ENCODE measurements at regions not wholly inside any gene's neighbourhood (a gene's known extent, or its start where the extent isn't known, plus 50 kb on each side); places are given as distances from the start of the nearest gene placed in this dataset.

GRCh38 chr2:54397426-54397825 lies 58.7 kb upstream of the SPTBN1 start:
- ATAC-seq, result no peak
- no peak for DNase-seq (ENCODE audit: low spot score)
- H3K27me3 ChIP-seq (ENCODE audit: insufficient read depth), result no peaks in the 10 kb centered on the region
- Mint-ChIP-seq H3K36me3 (ENCODE audit: low read depth) (no peaks in the 10 kb centered on the region), H3K4me3 (no peak overlapping the region), H3K9me3 (no peaks in the 10 kb centered on the region), H3K27me3 (ENCODE audit: insufficient read depth, low read depth, poor library complexity) (peaks cover 5% of the 10 kb centered on the region), H3K27ac (no peak overlapping the region), H3K4me1 (no peaks in the 10 kb centered on the region)
- no peaks in the 10 kb centered on the region for H4K20me1 ChIP-seq (replicated peaks; ENCODE audit: insufficient read depth)
- H3K4me1 ChIP-seq (ENCODE audit: insufficient read depth), result no peaks in the 10 kb centered on the region
- peaks cover 2% of the 10 kb centered on the region; the same call in 1 of the 2 replicates for H3K9me2 ChIP-seq (ENCODE audit: insufficient read depth)
- no peaks in the 10 kb centered on the region for H3K79me2 ChIP-seq (replicated peaks; ENCODE audit: insufficient read depth)
- H3K4me2 ChIP-seq, result no peak overlapping the region
- TF ChIP-seq POLR2AphosphoS5 (IDR thresholded peaks at IDR 0.05; ENCODE audit: low read depth), result no peak
- TF ChIP-seq JUNB (IDR thresholded peaks at IDR 0.05; ENCODE audit: unreplicated experiment), result no peak
- TF ChIP-seq EZH2phosphoT487 (IDR thresholded peaks at IDR 0.05; ENCODE audit: unreplicated experiment), result no peak
- no peak for TF ChIP-seq STAT1 (IDR thresholded peaks at IDR 0.05; ENCODE audit: unreplicated experiment)
- H3K27ac ChIP-seq (ENCODE audit: low read depth), result no peak overlapping the region
- no peaks in the 10 kb centered on the region for H3K36me3 ChIP-seq (ENCODE audit: insufficient read depth)
- no peak overlapping the region for H2AFZ ChIP-seq
- H3F3A ChIP-seq (replicated peaks; ENCODE audit: low read depth), result no peaks in the 10 kb centered on the region
- no peak overlapping the region for H3K4me3 ChIP-seq

GRCh38 chr2:54401554-54401953 lies 54.6 kb upstream of the SPTBN1 start:
- Mint-ChIP-seq H3K9me3 (no peaks in the 10 kb centered on the region), H3K4me1 (no peaks in the 10 kb centered on the region), H3K27ac (no peak overlapping the region), H3K36me3 (ENCODE audit: low read depth) (no peaks in the 10 kb centered on the region), H3K4me3 (no peak overlapping the region), H3K27me3 (ENCODE audit: insufficient read depth, low read depth, poor library complexity) (no peaks in the 10 kb centered on the region)
- H4K20me1 ChIP-seq (replicated peaks; ENCODE audit: insufficient read depth), result 0 out of 2 replicates have a peak, but pooled peaks cover 3% of the 10 kb centered on the region
- DNase-seq (ENCODE audit: low spot score), result no peak
- H3K9me2 ChIP-seq (ENCODE audit: insufficient read depth), result peaks cover 2% of the 10 kb centered on the region; the same call in 1 of the 2 replicates
- H3K79me2 ChIP-seq (replicated peaks; ENCODE audit: insufficient read depth), result no peaks in the 10 kb centered on the region
- H3K27me3 ChIP-seq (ENCODE audit: insufficient read depth), result no peaks in the 10 kb centered on the region
- no peaks in the 10 kb centered on the region for H3F3A ChIP-seq (replicated peaks; ENCODE audit: low read depth)
- H3K4me1 ChIP-seq (ENCODE audit: insufficient read depth), result no peaks in the 10 kb centered on the region
- H3K4me2 ChIP-seq, result no peak overlapping the region
- H3K27ac ChIP-seq (ENCODE audit: low read depth), result no peak overlapping the region
- H3K36me3 ChIP-seq (ENCODE audit: insufficient read depth), result no peaks in the 10 kb centered on the region
- no peak overlapping the region for H3K4me3 ChIP-seq
- ATAC-seq, result no peak
- TF ChIP-seq ZNF114 (CRISPR knock-in tag; IDR thresholded peaks at IDR 0.05) (no peak), JUNB (IDR thresholded peaks at IDR 0.05; ENCODE audit: unreplicated experiment) (no peak)
- no peak overlapping the region for H2AFZ ChIP-seq

- DNase-seq (ENCODE audit: low spot score), result no peak
- H3K4me3 ChIP-seq, result no peak overlapping the region
- peaks cover 2% of the 10 kb centered on the region; the same call in 1 of the 2 replicates for H3K9me2 ChIP-seq (ENCODE audit: insufficient read depth)
- no peaks in the 10 kb centered on the region for H3K27me3 ChIP-seq (ENCODE audit: insufficient read depth)
- ATAC-seq, result peak; percentile 81
- H3K4me1 ChIP-seq (ENCODE audit: insufficient read depth), result no peaks in the 10 kb centered on the region
- 0 out of 2 replicates have a peak, but pooled peaks cover 3% of the 10 kb centered on the region for H4K20me1 ChIP-seq (replicated peaks; ENCODE audit: insufficient read depth)
- H3K36me3 ChIP-seq (ENCODE audit: insufficient read depth), result no peaks in the 10 kb centered on the region
- TF ChIP-seq EZH2phosphoT487 (IDR thresholded peaks at IDR 0.05; ENCODE audit: unreplicated experiment) (no peak), ZNF114 (CRISPR knock-in tag; IDR thresholded peaks at IDR 0.05) (no peak), ZNF462 (CRISPR knock-in tag; IDR thresholded peaks at IDR 0.05) (no peak), JUNB (IDR thresholded peaks at IDR 0.05; ENCODE audit: unreplicated experiment) (no peak), POLR2AphosphoS5 (IDR thresholded peaks at IDR 0.05; ENCODE audit: low read depth) (no peak), ETS1 (IDR thresholded peaks at IDR 0.05) (no peak), CREB1 (CRISPR knock-in tag; IDR thresholded peaks at IDR 0.05; ENCODE audit: low read depth) (no peak)
- H3K4me2 ChIP-seq, result no peak overlapping the region
- Mint-ChIP-seq H3K36me3 (ENCODE audit: low read depth) (no peaks in the 10 kb centered on the region), H3K27me3 (ENCODE audit: insufficient read depth, low read depth, poor library complexity) (no peaks in the 10 kb centered on the region), H3K4me1 (no peaks in the 10 kb centered on the region), H3K9me3 (no peaks in the 10 kb centered on the region), H3K4me3 (no peak overlapping the region), H3K27ac (no peak overlapping the region)
- no peak overlapping the region for H3K27ac ChIP-seq (ENCODE audit: low read depth)
- no peaks in the 10 kb centered on the region for H3K79me2 ChIP-seq (replicated peaks; ENCODE audit: insufficient read depth)
- H2AFZ ChIP-seq, result no peak overlapping the region; the same call in none of the 2 replicates
- no peaks in the 10 kb centered on the region for H3F3A ChIP-seq (replicated peaks; ENCODE audit: low read depth)
Measured at GRCh38 chr2:54402350-54402749, 53.8 kb upstream of the SPTBN1 start.
